Gastroesophageal sphincter (tissue), 4 donors: ENCODE measurements at regions not wholly inside any gene's neighbourhood (a gene's known extent, or its start where the extent isn't known, plus 50 kb on each side); places are given as distances from the start of the nearest gene placed in this dataset.

Source experiments
- ATAC-seq: fragments of 150-250 bp; one replicate; pipeline ENCODE4 v1.9.1; 2016; ENCODE audit warnings: mild to moderate bottlenecking, moderate library complexity
- H3K27ac ChIP-seq, 4 donors: fragments of 200-600 bp; sonication (generic) in 3 of 4; 1 replicate in 3 of 4; 2 replicates in 1 of 4; pipeline ENCODE4 v1.5.1; 2016 to 2019
- H3K27me3 ChIP-seq: fragments of 200-600 bp; sonication (generic); one replicate; pipeline ENCODE4 v1.5.1; 2019
- H3K36me3 ChIP-seq, 2 donors: fragments of 200-600 bp; sonication (generic); one replicate each; pipeline ENCODE4 v1.5.1; 2019; ENCODE audit warnings: control low read depth in 1 of 2
- H3K4me1 ChIP-seq, 3 donors: fragments of 200-600 bp; sonication (generic); 1 replicate in 2 of 3; 2 replicates in 1 of 3; pipeline ENCODE4 v1.5.1; 2016 to 2019; ENCODE audit warnings: control low read depth in 2 of 3
- H3K4me3 ChIP-seq, 2 donors: fragments of 200-600 bp; sonication (generic); one replicate each; pipeline ENCODE4 v1.5.1; 2019; ENCODE audit warnings: mild to moderate bottlenecking in 1 of 2, moderate library complexity in 1 of 2
- H3K9me3 ChIP-seq, 3 donors: fragments of 200-600 bp; sonication (generic); one replicate each; pipeline ENCODE4 v1.5.1; 2017 to 2019; ENCODE audit warnings: control low read depth in 2 of 3
- EP300 ChIP-seq: sonication (generic); formaldehyde crosslinking; IDR thresholded peaks from one replicate; pipeline ENCODE4 v1.6.1; 2017; ENCODE audit warnings: antibody characterized with exemption, mild to moderate bottlenecking
- POLR2A ChIP-seq, 2 donors: fragments of 450-650 bp; IDR thresholded peaks; one replicate each; pipeline ENCODE4 v1.6.1; 2017; ENCODE audit warnings: antibody characterized with exemption in 2 of 2, mild to moderate bottlenecking in 2 of 2, moderate library complexity in 1 of 2
- POLR2AphosphoS5 ChIP-seq: sonication (generic); formaldehyde crosslinking; IDR thresholded peaks from one replicate; pipeline ENCODE4 v1.6.1; 2017; ENCODE audit warnings: antibody characterized with exemption
- WGBS, 2 donors: methylation state at CpG; one replicate each; pipeline ENCODE4 v1.1.5; 2018; ENCODE audit warnings: low coverage in 1 of 2; 5-methylcytosine and 5-hydroxymethylcytosine counted together
- TF ChIP-seq, protein P1 (sequence below), 4 experiments: fragments of 200-600 bp in 2 of 4; fragments of 450-650 bp in 2 of 4; sonication (generic) in 1 of 4; IDR thresholded peaks; one replicate each; pipeline ENCODE4 v1.5.1; 2017 to 2019; ENCODE audit warnings: antibody characterized with exemption in 4 of 4, mild to moderate bottlenecking in 2 of 4, moderate library complexity in 2 of 4

GRCh38 chr1:194289569-194290266 is 1103.3 kb upstream of the B3GALT2 start:
- Histone ChIP-seq H3K27ac (no peak overlapping the region), H3K4me1 (no peaks in the 10 kb centered on the region), H3K9me3 (no peaks in the 10 kb centered on the region), H3K4me3 (no peak overlapping the region), H3K27me3 (no peaks in the 10 kb centered on the region), H3K36me3 (no peaks in the 10 kb centered on the region)
- WGBS, 2 donors: 89 to 100% methylated on average over 3 to 6 of the region's 6 CpGs
- ATAC-seq: no peak
- TF ChIP-seq, protein P1, sequence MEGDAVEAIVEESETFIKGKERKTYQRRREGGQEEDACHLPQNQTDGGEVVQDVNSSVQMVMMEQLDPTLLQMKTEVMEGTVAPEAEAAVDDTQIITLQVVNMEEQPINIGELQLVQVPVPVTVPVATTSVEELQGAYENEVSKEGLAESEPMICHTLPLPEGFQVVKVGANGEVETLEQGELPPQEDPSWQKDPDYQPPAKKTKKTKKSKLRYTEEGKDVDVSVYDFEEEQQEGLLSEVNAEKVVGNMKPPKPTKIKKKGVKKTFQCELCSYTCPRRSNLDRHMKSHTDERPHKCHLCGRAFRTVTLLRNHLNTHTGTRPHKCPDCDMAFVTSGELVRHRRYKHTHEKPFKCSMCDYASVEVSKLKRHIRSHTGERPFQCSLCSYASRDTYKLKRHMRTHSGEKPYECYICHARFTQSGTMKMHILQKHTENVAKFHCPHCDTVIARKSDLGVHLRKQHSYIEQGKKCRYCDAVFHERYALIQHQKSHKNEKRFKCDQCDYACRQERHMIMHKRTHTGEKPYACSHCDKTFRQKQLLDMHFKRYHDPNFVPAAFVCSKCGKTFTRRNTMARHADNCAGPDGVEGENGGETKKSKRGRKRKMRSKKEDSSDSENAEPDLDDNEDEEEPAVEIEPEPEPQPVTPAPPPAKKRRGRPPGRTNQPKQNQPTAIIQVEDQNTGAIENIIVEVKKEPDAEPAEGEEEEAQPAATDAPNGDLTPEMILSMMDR (IDR thresholded peaks at IDR 0.05): no peak
- no peak for TF ChIP-seq POLR2AphosphoS5
- TF ChIP-seq EP300: no peak
- no peak for TF ChIP-seq POLR2A (IDR thresholded peaks at IDR 0.05)

DNA sequence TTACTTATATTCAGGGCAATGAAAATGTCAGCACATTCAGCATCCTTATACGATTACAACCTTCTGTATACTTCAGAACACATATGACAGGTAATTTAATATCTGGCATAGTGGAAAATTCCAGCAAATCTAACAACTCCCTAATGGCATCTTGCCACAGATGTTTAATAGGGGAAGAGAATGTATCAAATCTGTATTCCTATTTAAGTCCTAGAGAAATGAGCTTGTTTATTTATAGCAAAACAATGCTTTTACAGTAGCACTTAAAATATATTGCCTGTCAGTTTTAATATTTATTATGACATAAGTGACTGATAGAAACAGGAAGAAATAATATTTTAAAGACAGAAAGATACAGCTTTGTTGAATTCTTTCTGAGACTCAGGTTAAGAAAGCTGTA is 1101.8 kb upstream of the B3GALT2 start:
- no peaks in the 10 kb centered on the region for H3K4me1 ChIP-seq
- H3K4me3 ChIP-seq: no peak overlapping the region
- 33 to 77% methylated on average over 1 of the region's 1 CpG for WGBS, 2 donors
- no peaks in the 10 kb centered on the region for H3K9me3 ChIP-seq
- H3K27ac ChIP-seq: no peak overlapping the region
- TF ChIP-seq POLR2AphosphoS5 (no peak), EP300 (no peak), POLR2A (IDR thresholded peaks at IDR 0.05) (no peak)
- TF ChIP-seq, protein P1 (IDR thresholded peaks at IDR 0.05): no peak
- H3K27me3 ChIP-seq: no peaks in the 10 kb centered on the region
- no peak for ATAC-seq
- H3K36me3 ChIP-seq: no peaks in the 10 kb centered on the region

DNA sequence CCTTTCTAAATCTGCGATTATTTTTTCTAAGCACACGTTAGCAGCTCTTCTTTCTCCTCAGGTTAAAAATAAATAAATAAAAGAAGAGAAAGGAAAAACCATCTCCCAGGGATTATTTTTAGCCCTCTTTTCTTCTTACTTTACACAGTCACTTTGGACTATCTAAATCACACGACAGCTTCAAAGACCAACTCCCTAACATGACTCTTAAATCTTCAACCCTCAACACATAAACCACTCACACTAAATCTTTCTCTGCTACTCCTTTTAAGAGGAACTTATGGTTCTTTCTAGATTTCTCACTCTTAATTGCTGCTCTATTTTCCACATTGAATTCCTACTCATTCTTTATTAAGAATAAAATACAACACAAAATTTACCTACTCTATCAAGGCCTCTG is 1095.0 kb upstream of the B3GALT2 start:
- no peak overlapping the region for H3K27ac ChIP-seq
- H3K27me3 ChIP-seq: no peaks in the 10 kb centered on the region
- no peaks in the 10 kb centered on the region for H3K9me3 ChIP-seq
- 6 to 48% methylated on average over 2 to 3 of the region's 3 CpGs for WGBS, 2 donors
- H3K4me1 ChIP-seq: no peaks in the 10 kb centered on the region
- TF ChIP-seq POLR2A (IDR thresholded peaks at IDR 0.05) (no peak), EP300 (no peak), POLR2AphosphoS5 (no peak)
- TF ChIP-seq, protein P1 (IDR thresholded peaks at IDR 0.05): no peak
- no peak for ATAC-seq
- H3K36me3 ChIP-seq: no peaks in the 10 kb centered on the region
- no peak overlapping the region for H3K4me3 ChIP-seq

DNA sequence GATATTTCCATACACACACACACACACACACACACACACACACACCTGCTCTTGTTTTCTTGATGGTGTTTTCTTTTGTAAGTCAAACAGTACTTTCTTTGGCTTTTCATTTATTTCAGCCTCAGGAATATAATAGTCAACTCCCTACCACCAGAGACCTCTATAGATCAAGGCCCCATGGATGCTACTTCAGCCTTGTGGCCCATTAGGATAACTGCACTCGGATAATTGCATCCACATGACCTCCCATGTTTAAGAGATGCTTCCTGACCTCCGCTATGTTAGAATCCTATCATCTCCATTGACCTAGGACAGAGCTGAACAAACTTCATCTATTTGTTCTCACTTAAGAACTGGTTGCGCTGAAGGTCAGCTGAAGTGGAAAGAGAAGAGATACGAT is 1094.0 kb upstream of the B3GALT2 start:
- 91 to 100% methylated on average over 1 to 4 of the region's 4 CpGs for WGBS, 2 donors

DNA sequence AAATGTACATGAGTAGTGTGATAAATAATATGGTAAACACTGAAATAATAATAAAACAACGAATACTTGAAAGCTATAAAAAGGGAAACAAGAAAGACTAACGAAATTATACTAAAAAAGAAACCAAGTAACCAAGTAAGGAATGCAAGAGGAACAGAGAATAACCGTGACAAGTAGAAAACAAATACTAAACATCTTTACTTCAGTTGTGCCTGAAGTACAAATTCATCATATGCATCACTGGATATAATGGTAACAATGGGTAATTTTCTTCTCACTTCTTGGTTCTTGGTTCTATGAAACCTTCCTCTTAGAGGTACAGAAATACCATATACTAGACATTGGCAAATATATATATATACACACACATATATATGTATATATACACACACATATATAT is 1093.6 kb upstream of the B3GALT2 start:
- ATAC-seq: no peak
- TF ChIP-seq EP300: no peak
- no peak for TF ChIP-seq POLR2AphosphoS5
- TF ChIP-seq POLR2A (IDR thresholded peaks at IDR 0.05): no peak
- TF ChIP-seq, protein P1 (IDR thresholded peaks at IDR 0.05): no peak
- WGBS, 2 donors: 75 to 79% methylated on average over 3 of the region's 3 CpGs

More for the DNA sequence above, 1094.0 kb upstream of the B3GALT2 start:
- H3K4me3 ChIP-seq: no peak overlapping the region
- H3K27ac ChIP-seq: no peak overlapping the region
- H3K36me3 ChIP-seq: no peaks in the 10 kb centered on the region
- no peaks in the 10 kb centered on the region for H3K9me3 ChIP-seq
- TF ChIP-seq POLR2A (IDR thresholded peaks at IDR 0.05): no peak
- TF ChIP-seq, protein P1 (IDR thresholded peaks at IDR 0.05): no peak
- no peak for ATAC-seq
- no peaks in the 10 kb centered on the region for H3K27me3 ChIP-seq
- no peaks in the 10 kb centered on the region for H3K4me1 ChIP-seq

More for the DNA sequence above, 1093.6 kb upstream of the B3GALT2 start:
- Histone ChIP-seq H3K27ac (no peak overlapping the region), H3K36me3 (no peaks in the 10 kb centered on the region), H3K9me3 (no peaks in the 10 kb centered on the region), H3K27me3 (no peaks in the 10 kb centered on the region), H3K4me3 (no peak overlapping the region), H3K4me1 (no peaks in the 10 kb centered on the region)
